HG03460 (cell line): ENCODE measurements at regions not wholly inside any gene's neighbourhood (a gene's known extent, or its start where the extent isn't known, plus 50 kb on each side); places are given as distances from the start of the nearest gene placed in this dataset.
"Not testable (repeated sequence)": the region's sequence is repeated elsewhere in the genome, so short reads cannot be mapped to it uniquely, and the experiment has no call there.

Experiments used
- ATAC-seq: cut with Tn5 transposase; IDR thresholded peaks from one replicate; pipeline ENCODE4 v1.9.1; 2021; ENCODE audit not compliant: unreplicated experiment

DNA sequence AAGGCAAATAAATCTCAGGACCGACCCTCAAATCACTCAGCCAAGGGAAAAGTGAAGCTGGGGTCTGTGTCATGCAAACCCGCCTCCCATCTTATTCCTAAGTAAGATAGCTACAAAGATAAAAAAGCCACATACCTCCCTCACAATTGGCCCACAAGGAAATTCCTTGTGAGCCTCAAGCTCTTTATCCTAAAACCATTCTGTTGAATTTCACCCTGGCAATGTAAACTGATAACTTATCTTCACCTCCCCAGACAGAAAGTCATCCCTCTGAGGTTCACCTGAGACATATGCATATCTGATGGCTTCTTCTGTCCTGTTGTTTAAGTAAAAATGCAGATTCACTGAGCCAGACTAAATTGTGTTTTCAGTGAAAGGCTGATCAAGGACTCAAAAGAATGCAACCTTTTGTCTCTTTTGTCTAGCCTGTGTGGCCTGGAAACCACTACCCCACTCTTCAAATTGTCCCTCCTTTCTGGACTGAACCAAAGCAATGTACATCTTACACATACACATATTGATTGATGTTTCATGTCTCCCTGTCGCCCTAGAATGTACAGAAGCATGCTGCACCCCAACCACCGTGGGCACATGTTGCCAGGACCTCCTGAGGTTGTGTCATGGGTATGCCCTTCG is 91.3 kb downstream of the MFAP3L start:
- ATAC-seq, result no peak

- no peak for ATAC-seq
These were observed 92.7 kb downstream of the MFAP3L start for GRCh38 chr4:169933531-169933930.

DNA sequence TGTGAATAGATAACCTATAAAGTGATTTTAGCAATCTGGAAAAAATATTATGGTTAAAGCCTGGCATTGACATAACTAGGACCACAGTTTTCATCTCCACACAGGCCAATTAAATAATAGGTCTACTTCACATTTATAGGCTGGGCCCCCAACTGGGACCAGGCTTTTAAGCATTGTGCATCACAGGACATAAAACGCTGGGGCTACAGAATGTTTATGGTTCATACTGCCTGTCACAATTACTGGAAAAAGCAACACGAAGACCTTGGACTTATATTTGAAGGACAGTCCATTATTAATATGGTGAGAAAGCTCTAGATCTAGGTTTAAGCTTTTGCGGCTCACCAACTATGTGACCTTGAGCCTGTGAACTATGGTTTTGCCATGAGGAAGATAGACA is 94.2 kb downstream of the MFAP3L start:
- ATAC-seq, result no peak

DNA sequence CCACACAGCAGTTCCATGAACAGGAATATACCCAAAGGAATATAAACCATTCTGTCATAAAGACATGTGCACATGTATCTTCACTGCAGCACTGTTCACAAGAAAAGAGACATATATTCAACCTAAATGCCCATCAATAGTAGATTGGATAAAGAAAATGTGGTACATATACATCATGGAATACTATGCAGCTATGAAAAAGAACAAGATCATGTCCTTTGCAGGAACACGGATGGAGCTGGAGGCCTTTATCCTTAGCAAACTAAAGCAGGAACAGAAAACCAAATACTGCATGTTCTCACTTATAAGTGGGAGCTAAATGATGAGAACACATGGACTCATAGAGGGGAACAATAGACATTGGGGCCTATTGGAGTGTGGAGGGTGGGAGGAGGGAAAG is 95.4 kb downstream of the MFAP3L start:
- ATAC-seq, result not testable (repeated sequence)

DNA sequence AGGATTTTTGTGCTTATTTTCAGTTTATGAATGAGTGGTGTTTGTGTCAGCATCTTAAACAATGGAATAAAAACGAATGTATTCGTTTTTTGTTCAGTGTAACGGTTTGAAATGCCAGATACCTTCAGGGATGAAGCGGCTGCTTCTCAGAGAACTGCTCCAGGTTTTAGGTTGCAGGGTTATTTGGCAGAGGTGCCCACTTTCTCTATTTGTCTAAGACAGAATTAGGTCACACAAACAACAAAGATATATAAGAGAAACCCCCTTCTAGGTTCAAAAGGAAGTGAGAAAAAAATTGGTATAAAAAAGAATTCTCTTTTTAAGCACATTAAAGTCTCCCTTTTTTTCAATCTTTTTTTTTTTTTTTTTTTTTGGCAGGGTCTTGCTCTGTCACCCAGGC is 98.9 kb downstream of the MFAP3L start:
- no peak for ATAC-seq

- no peak for ATAC-seq
These were observed 100.5 kb downstream of the MFAP3L start for GRCh38 chr4:169925678-169926077.

GRCh38 chr4:169922632-169923276 is 103.4 kb downstream of the MFAP3L start:
- ATAC-seq, result no peak

DNA sequence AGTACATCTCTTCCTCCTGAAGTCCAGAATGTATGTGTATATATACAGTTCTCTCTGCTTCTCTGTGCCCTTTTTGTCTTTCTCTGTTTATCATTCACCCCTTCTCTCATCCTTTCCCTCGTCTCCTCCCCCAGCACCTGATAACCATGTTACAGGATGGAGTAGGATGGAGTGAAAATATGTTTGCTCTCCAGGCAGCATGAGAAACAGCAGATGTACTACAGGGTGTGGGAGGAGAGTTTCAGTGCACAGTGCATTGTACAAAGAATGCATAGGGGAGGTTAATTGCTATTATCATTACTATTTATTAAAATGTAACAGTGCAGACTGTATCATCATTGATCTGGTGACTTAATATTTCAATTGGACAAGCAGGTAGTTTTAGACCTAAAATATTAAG is 104.5 kb downstream of the MFAP3L start:
- no peak for ATAC-seq

DNA sequence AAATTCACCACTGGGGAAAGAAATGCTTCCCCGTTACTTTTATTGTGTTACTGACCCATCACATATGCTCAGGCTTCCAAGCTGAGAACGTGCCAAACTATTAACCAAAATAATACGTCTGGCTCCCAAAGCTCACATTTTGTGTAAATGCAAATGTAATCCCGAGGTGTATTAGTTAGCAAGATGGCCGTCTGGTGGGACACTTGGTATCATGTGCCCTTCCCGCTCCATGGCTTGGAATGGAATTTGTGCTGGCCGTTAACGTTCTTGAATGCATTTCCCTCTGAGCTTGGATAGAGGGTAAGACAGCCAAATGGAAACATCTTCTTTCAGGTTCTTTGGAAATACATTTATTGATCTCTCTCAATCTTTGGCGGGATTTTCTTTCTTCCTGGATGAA is 105.0 kb downstream of the MFAP3L start:
- no peak for ATAC-seq

DNA sequence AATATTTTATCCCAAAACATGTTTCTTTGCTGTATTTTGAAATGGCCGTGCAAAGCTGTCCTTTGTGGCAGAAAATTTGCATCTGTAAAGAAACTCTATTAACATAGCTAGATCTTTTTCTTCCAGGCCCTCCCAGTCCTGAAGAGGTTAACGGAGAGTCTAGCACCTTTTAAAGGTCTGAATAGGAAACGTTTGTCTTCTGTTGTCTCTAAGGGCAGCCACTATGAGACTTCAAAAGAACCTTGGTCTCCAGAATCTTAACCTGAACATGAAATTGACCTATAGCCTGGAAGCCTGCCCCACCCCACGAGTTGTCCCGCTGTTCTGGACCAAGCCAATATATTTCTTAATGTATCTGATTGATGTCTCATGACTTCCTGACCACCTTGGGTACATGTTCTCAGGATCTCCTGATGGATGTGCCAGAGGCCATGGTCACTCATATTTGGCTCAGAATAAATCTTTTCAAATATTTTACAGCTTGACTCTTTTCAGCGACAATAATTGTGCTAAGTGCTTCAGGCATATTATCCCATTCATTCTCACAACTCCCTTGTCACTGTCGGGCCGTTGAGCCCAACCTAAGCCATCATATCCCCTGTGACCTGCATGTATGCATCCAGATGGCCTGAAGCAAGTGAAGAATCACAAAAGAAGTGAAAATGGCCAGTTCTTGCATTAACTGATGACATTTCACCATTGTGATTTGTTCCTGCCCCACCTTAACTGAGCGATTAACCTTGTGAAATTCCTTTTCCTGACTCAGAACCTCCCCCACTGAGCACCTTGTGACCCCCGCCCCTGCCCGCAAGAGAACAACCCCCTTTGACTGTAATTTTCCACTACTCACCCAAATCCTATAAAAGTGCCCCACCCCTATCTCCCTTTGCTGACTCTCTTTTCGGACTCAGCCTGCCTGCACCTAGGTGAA is 106.7 kb downstream of the MFAP3L start:
- ATAC-seq, result not testable (repeated sequence)

GRCh38 chr4:169915545-169915944 is 110.7 kb downstream of the MFAP3L start:
- no peak for ATAC-seq

GRCh38 chr4:169914866-169915265 is 111.3 kb downstream of the MFAP3L start:
- ATAC-seq, result no peak

GRCh38 chr4:169912996-169913395 is 113.2 kb downstream of the MFAP3L start:
- no peak for ATAC-seq

DNA sequence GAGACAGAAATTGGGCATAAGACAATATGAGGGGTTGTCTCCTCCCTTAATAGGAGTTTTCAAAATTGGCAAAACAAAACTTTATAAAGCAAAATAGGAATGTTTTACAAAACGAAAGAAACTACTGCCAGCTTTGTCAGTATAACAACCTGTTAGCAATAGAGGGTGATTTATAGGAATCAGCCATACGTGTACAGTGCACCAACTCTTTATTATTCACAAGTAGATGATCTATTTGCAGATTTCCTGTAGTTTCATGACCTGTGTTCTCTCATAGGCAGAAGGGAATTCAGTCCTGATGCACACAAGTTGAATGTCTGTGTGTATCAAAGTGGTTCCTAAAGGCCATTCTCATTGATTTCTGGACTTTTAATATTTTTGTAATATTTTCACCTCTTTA is 116.3 kb downstream of the MFAP3L start:
- no peak for ATAC-seq

DNA sequence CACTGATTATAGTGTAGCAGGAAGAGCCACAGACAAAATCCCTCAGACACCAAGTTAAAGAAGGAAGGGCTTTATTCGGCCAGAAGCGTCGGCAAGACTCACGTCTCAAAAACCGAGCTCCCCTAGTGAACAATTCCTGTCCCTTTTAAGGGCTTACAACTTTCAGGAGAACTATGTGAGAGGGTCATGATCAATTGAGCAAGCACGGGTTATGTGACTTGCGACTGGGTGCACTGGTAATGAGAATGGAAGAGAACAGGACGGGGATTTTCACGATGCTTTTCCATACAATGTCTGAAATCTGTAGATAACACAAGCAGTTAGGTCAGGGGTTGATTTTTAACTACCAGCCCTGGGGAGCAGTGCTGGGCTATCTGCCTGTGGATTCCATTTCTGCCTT is 116.7 kb downstream of the MFAP3L start:
- no peak for ATAC-seq

GRCh38 chr4:169907705-169908104 is 118.5 kb downstream of the MFAP3L start:
- ATAC-seq, result no peak

DNA sequence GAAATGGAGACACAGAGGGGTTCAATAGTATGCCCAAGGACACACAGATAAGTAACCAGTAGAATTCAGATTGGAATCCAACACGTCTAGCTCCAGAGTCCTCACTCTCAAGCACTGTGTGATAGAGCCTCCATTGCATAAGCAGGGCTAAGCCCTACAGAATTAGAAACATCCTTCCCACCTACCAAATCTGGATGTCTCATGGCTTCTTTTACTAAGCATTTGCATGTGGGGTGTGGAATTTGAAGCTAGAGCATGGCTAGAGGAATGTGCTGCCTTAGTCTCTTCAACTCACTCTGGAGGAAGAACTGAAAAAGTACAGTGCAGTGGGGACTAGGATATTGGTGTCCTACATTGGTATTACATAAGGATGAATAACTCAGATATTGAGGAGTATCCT is 119.4 kb downstream of the MFAP3L start:
- no peak for ATAC-seq

DNA sequence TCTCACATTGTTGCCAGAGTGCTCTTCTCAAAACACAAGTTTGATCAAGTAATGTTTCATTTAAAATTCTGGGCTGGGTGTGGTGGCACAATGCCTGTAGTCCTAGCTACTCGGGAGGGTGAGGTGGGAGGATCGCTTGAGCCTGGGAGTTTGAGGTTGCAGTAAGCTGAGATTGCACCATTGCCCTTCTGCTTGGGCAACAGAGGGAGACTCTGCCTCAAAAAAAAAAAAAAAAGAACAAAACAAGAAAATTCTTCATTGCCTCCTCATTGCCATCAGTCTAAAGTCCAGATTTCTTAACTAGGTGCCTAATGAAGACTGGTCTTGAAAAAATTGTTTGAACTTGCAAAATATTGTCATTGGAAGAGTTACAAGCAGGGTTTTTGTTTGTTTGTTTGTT is 120.1 kb downstream of the MFAP3L start:
- ATAC-seq, result no peak

DNA sequence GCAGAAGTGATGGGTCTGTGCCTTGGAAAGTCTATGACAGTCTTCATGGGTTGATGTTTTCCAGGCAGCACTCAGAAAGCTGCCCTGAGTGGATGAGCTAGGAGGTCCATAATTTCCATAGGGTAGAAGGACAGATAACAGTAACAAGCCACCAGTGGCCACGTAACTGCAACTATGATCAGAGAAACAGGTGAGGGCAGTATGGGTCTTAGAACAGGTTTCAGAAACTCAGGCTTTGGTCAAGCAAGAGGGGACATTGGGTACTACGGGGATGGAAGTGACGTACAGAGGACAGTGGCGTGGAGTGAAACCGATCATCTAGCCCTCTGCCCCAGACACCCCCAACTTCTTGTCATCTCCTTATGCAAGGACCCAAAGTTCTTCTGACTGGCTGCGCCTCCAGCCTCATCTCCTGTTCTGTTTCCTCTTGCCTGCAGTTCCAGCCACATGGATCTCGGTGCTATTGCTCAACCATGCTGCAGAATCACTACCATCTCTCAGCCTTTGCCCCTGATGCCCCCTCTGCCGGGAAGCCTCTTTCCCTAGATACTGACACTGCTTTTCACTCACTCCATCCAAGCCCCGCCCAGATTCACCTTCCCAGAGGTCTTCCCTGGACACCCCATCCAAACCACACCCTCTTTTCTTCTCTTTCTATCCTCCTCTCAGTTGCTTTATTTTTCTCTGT is 123.4 kb downstream of the MFAP3L start:
- ATAC-seq, result no peak

DNA sequence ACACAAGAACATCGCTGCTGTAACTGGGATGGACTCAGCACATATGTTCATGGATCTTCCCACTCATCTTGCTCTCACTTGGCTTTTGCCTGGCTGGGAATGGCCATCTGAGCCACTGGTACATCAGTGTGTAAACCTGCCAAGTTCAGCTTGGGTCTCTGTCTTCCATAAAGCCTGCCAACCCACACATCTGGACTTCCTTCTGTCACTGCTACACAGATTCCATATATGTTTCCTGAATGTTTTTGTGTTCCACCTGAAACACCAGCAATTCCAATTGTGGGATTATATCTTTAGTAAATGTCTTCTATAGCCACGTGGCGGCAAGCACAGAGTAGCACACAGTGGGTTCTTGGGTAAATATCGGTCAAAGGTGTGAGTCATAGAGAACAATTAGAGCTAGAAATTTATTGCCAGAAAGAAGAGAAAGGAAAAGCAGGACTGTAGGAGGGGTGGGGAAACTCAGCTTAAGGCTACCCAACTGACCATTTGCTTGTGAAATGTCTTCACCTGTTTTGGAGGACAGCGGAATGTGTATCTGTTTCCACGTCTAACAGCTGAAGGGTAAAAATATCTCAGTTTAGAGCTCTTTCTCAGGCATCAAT is 125.9 kb downstream of the MFAP3L start:
- no peak for ATAC-seq

DNA sequence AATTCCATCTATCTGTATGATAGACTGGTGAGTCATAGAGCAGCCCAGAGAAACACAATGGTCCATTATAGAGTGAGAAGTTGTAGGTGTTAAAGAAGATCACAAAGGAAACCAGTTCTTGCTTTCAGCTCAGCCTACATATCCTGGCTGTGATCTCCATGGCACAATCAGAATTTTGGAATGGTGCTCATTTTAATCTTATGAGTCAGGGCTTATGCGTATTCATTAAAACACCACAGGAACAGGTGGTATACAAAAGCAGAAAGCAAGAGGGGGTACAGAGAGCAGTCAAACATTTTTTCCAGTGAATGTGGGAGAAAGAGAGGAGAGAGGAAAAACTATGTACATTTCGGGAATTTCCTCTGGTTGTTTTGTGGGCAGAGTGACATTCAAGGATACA is 126.9 kb downstream of the MFAP3L start:
- no peak for ATAC-seq
